Sigmoid colon (tissue), 6 donors: ENCODE measurements at regions not wholly inside any gene's neighbourhood (a gene's known extent, or its start where the extent isn't known, plus 50 kb on each side); places are given as distances from the start of the nearest gene placed in this dataset.

Experiments
- DNase-seq: peaks from one replicate; pipeline ENCODE4 v3.0.0-alpha.2; 2019
- H3K27ac ChIP-seq, 4 donors: fragments of 200-600 bp; sonication (generic); one replicate each; pipeline ENCODE4 v1.5.1; 2016 to 2019; ENCODE audit warnings: mild to moderate bottlenecking in 1 of 4
- H3K27me3 ChIP-seq, 3 donors: fragments of 200-600 bp; sonication (generic); one replicate each; pipeline ENCODE4 v1.5.1; 2019; ENCODE audit warnings: mild to moderate bottlenecking in 1 of 3
- H3K36me3 ChIP-seq, 4 donors: fragments of 200-600 bp; sonication (generic); one replicate each; pipeline ENCODE4 v1.5.1; 2016 to 2019
- H3K4me1 ChIP-seq, 4 donors: fragments of 200-600 bp; sonication (generic); one replicate each; pipeline ENCODE4 v1.5.1; 2017 to 2019
- H3K4me3 ChIP-seq, 4 donors: fragments of 200-600 bp; sonication (generic); one replicate each; pipeline ENCODE4 v1.5.1; 2017 to 2019; ENCODE audit warnings: mild to moderate bottlenecking in 2 of 4, moderate library complexity in 1 of 4
- H3K9me3 ChIP-seq, 4 donors: fragments of 200-600 bp in 3 of 4; sonication (generic) in 3 of 4; one replicate each; pipeline versions ENCODE4 v1.5.1 to v1.6.1; 2013 to 2019
- CTCF ChIP-seq, 4 experiments: fragments of 450-650 bp in 3 of 4; fragments of 200-600 bp in 1 of 4; IDR thresholded peaks; one replicate each; pipeline ENCODE4 v1.5.1; 2016 to 2019; ENCODE audit warnings: antibody characterized with exemption in 4 of 4, mild to moderate bottlenecking in 3 of 4, moderate library complexity in 2 of 4
- EP300 ChIP-seq, 4 donors: sonication (generic); formaldehyde crosslinking; IDR thresholded peaks; one replicate each; pipeline ENCODE4 v1.6.1; 2017; ENCODE audit warnings: antibody characterized with exemption in 4 of 4
- POLR2A ChIP-seq, 2 donors: fragments of 450-650 bp; IDR thresholded peaks; one replicate each; pipeline ENCODE4 v1.6.1; 2016; ENCODE audit warnings: antibody characterized with exemption in 2 of 2, mild to moderate bottlenecking in 2 of 2, moderate library complexity in 2 of 2
- POLR2AphosphoS5 ChIP-seq, 4 donors: sonication (generic); formaldehyde crosslinking; IDR thresholded peaks; one replicate each; pipeline ENCODE4 v1.6.1; 2017; ENCODE audit warnings: antibody characterized with exemption in 4 of 4
- WGBS, 2 donors: extraction: QIAGEN DNeasy Blood & Tissue Kit; methylation state at CpG; one replicate each; pipeline ENCODE4 v1.1.7; 2013; 5-methylcytosine and 5-hydroxymethylcytosine counted together
- intact Hi-C: fragments of 100-400 bp; cut with DNase I; formaldehyde crosslinking; loops from one replicate; pipeline ENCODE4 v1.15.1; 2023
- donor health status: healthy with polysubstance abuse.
- donor health status: healthy.

- Histone ChIP-seq H3K4me1 (peaks cover 0 to 27% (median under 1%) of the 10 kb centered on the region in 4 donors), H3K27ac (no peak overlapping the region), H3K9me3 (no peaks in the 10 kb centered on the region), H3K36me3 (no peaks in the 10 kb centered on the region), H3K4me3 (no peak overlapping the region), H3K27me3 (no peaks in the 10 kb centered on the region)
- WGBS, 2 donors: 82 to 92% methylated on average over 6 of the region's 6 CpGs
- intact Hi-C loops: no loop called here
- no peak for DNase-seq
- TF ChIP-seq POLR2A (IDR thresholded peaks at IDR 0.05) (no peak), CTCF (IDR thresholded peaks at IDR 0.05) (no peak), EP300 (IDR thresholded peaks at IDR 0.05) (no peak), POLR2AphosphoS5 (IDR thresholded peaks at IDR 0.05) (no peak)
Observed at GRCh38 chr17:45577571-45578279, 87.2 kb upstream of the PLEKHM1 start.

- no peaks in the 10 kb centered on the region for H3K9me3 ChIP-seq
- H3K27me3 ChIP-seq: no peaks in the 10 kb centered on the region
- H3K4me1 ChIP-seq: peaks cover 0 to 32% (median 6%) of the 10 kb centered on the region in 4 donors
- no peak for DNase-seq
- no peak overlapping the region for H3K4me3 ChIP-seq
- intact Hi-C loops: no loop called here
- 90 to 94% methylated on average over 10 of the region's 10 CpGs for WGBS, 2 donors
- H3K36me3 ChIP-seq: no peaks in the 10 kb centered on the region
- TF ChIP-seq EP300 (IDR thresholded peaks at IDR 0.05) (no peak), POLR2A (IDR thresholded peaks at IDR 0.05) (no peak), POLR2AphosphoS5 (IDR thresholded peaks at IDR 0.05) (no peak), CTCF (IDR thresholded peaks at IDR 0.05) (no peak)
- no peak overlapping the region for H3K27ac ChIP-seq
Observed at GRCh38 chr17:45578516-45579455, 88.3 kb upstream of the PLEKHM1 start.

- WGBS, 2 donors: 48 to 77% methylated on average over 7 of the region's 7 CpGs
- Histone ChIP-seq H3K4me3 (no peak overlapping the region), H3K27ac (no peak overlapping the region), H3K36me3 (no peaks in the 10 kb centered on the region), H3K9me3 (no peaks in the 10 kb centered on the region), H3K27me3 (no peaks in the 10 kb centered on the region), H3K4me1 (peaks cover 0 to 28% (median 13%) of the 10 kb centered on the region in 4 donors)
- TF ChIP-seq CTCF (IDR thresholded peaks at IDR 0.05) (no peak), POLR2A (IDR thresholded peaks at IDR 0.05) (no peak), POLR2AphosphoS5 (IDR thresholded peaks at IDR 0.05) (no peak), EP300 (IDR thresholded peaks at IDR 0.05) (no peak)
- intact Hi-C loops: loop anchor here (5.0 kb wide), 1 partner anchor 687 kb away; no protein-coding TSS in a partner anchor
- no peak for DNase-seq
Observed at GRCh38 chr17:45579529-45580495, 89.3 kb upstream of the PLEKHM1 start.

- Histone ChIP-seq H3K36me3 (no peaks in the 10 kb centered on the region), H3K4me3 (no peak overlapping the region), H3K27me3 (no peaks in the 10 kb centered on the region), H3K27ac (no peak overlapping the region), H3K4me1 (peaks cover 0 to 22% (median 13%) of the 10 kb centered on the region in 4 donors), H3K9me3 (no peaks in the 10 kb centered on the region)
- intact Hi-C loops: loop anchor here (5.0 kb wide), 1 partner anchor 686 kb away; no protein-coding TSS in a partner anchor
- 81 to 84% methylated on average over 7 of the region's 7 CpGs for WGBS, 2 donors
- TF ChIP-seq POLR2AphosphoS5 (IDR thresholded peaks at IDR 0.05) (no peak), EP300 (IDR thresholded peaks at IDR 0.05) (no peak), POLR2A (IDR thresholded peaks at IDR 0.05) (no peak), CTCF (IDR thresholded peaks at IDR 0.05) (no peak)
- DNase-seq: no peak
Observed at GRCh38 chr17:45580924-45581323, 90.4 kb upstream of the PLEKHM1 start.
